HG02938 (cell line): ENCODE measurements at regions not wholly inside any gene's neighbourhood (a gene's known extent, or its start where the extent isn't known, plus 50 kb on each side); places are given as distances from the start of the nearest gene placed in this dataset.
"Not testable (repeated sequence)": the region's sequence is repeated elsewhere in the genome, so short reads cannot be mapped to it uniquely, and the experiment has no call there.

Experiments used
- ATAC-seq: cut with Tn5 transposase; IDR thresholded peaks from one replicate; pipeline ENCODE4 v1.9.1; 2021; ENCODE audit warnings: mild to moderate bottlenecking, moderate library complexity; ENCODE audit not compliant: unreplicated experiment

DNA sequence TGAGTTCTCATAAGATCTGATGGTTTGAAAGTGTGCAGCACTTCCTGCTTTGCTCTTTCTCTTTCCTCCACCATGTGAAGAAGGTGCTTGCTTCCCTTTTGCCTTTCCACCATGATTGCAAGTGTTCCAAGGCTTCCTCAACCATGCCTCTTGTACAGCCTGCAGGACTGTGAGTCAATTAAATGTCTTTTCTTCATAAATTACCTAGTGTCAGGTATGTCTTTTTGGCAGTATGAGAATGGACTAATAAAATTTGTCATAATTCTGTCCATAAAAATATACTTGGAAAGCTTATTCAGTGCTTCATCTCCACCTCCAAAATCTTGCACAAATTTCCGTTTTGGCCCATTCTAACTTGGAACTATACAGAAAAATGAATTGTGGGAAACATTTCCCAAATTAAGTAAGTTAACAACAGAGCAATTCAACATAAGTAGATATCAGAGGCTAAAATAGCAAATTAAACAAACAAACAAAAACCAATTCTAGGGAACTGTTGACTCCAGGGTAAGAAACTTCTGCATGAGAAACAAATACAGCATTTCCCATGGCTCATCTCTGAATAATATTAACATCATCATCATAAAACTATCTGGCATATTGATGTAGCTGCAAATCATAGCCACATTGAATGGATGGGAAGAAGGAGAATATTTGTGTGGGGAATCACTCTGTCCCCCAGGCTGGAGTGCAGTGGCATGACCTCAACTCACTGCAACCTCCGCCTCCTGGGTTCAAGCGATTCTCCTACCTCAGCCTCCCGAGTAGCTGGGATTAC lies 459.5 kb upstream of the FAR2 start:
- ATAC-seq: no peak

DNA sequence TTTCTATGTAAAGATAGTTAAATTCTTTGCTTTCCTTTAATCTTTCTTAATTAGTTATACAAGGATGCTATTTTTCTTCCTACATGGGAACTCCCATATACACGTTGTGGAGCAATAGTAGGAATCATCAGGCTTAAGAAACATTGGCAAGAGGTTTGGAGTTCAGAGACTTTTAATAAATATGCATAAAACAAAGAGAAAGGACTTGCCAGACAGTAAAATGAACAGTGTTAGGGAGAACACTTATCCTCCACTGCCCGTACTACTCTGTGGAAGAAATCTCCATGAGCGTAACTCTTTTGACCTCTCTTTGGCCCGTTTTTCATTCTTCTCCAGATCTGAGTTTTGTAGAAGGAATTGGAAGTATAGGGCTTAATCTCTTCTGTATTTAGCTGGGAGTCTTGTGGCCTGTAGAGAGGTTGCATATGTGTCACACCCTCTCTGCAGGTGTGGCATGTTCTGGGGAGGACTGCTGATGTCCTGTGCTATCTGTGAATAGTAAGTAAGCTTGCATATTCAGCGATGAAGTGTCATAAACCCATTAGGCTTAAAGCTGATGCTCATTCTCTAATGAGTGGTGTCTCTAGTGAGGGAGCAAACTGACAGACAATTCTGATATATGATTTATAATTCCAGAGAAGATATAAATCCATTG lies 455.4 kb upstream of the FAR2 start:
- ATAC-seq: no peak

GRCh38 chr12:28698553-28698952 lies 450.5 kb upstream of the FAR2 start:
- ATAC-seq: no peak

GRCh38 chr12:28699029-28699428 lies 450.0 kb upstream of the FAR2 start:
- peak; percentile 52 for ATAC-seq

GRCh38 chr12:28700161-28700560 lies 448.9 kb upstream of the FAR2 start:
- no peak for ATAC-seq

GRCh38 chr12:28704477-28705169 lies 444.5 kb upstream of the FAR2 start:
- no peak for ATAC-seq

- ATAC-seq: no peak
These were observed 440.1 kb upstream of the FAR2 start for GRCh38 chr12:28708918-28709371.

DNA sequence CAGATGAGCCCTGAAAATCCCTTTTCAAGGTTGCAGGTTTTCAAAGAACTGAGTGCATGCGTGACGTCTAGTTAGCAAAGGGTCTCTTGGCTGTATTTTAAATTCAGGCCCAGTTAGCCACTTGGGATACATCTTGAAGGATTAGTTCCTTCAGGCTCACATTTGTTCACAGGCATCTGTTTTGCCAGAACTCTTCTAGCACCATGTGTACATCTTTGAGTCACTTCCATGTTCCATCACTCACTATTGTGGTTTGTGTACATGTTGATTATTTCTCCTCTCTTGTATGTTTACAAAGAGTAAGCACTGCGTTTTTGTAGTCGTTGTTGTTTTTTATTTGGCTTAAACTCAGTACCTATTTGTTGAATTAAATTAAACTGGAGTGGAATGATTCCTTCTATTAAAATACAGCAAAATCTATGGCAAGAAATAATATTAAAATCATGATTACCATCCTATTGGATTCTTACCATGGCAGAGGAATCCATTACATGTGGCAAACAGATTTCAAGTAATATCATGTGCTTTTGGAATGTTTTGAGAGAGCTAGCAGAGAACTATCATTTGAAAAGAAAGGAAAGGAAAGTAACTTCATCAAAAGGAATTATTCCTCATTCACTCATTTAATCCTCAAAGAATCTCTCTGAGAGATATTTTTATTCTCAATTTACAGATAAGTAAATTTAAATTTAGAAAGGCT lies 438.9 kb upstream of the FAR2 start:
- ATAC-seq: no peak

DNA sequence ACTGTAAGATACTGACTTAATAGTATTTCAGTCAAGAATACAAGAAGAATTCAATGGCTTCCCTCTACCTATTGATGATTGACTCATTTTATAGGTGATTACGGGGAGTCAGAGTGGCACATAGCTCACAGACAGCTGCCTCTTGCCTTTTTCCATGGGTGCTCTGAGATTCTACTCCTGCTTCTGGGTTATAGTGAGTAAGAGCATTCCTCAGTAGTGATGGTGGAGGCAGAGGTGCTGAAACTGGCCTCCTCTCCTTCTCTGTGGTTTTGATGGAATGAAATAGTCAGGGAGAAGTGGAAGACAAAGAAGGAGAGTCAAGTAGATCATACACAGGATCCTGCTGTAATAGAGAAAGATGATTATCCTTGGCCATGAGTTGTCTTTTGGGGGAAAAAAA lies 438.2 kb upstream of the FAR2 start:
- no peak for ATAC-seq

DNA sequence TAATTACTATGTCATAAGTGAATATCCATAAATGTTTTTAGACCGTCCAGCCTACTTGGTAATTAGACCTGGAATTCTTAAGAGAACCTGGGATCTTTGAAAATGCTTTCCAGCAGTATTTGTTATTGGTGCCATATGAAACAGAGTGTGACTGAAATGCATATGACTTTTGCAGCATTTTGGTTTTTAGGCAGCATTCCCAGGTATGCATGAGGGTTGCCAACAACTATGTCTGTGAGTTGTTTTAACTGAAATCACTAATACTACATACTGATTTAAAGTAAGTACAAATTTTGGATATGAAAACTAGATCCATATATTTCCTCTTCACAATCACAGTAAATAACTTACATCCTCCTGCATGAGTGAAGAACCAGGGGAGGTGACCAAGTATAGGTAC lies 437.7 kb upstream of the FAR2 start:
- no peak for ATAC-seq

GRCh38 chr12:28742791-28743190 lies 406.3 kb upstream of the FAR2 start:
- ATAC-seq: no peak

- ATAC-seq: no peak
These were observed 402.2 kb upstream of the FAR2 start for GRCh38 chr12:28746734-28747325.

- no peak for ATAC-seq
These were observed 398.0 kb upstream of the FAR2 start for GRCh38 chr12:28750946-28751685.

GRCh38 chr12:28755027-28755426 lies 394.1 kb upstream of the FAR2 start:
- no peak for ATAC-seq

DNA sequence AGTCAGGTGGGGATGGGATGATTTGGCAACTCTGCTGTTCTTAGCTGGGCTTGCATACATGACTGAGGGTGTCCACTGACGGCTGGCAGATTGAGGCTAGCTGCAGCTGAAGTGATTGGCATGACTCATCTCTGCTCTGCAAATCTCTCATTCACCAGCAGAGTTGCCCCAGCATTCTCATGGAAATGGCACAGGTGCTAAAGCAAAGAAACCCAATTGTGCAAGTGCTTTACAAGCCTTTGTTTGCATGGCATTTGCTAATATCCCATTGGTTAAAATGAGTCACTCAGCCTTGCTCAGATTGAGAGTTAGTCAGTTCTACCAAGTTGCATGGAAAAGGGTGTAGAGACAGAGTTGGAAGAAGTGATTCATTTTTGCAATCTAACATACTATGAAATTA lies 389.7 kb upstream of the FAR2 start:
- no peak for ATAC-seq

- not testable (repeated sequence) for ATAC-seq
These were observed 388.8 kb upstream of the FAR2 start for GRCh38 chr12:28760040-28760903.

GRCh38 chr12:28761897-28762296 lies 387.2 kb upstream of the FAR2 start:
- ATAC-seq: not testable (repeated sequence)

DNA sequence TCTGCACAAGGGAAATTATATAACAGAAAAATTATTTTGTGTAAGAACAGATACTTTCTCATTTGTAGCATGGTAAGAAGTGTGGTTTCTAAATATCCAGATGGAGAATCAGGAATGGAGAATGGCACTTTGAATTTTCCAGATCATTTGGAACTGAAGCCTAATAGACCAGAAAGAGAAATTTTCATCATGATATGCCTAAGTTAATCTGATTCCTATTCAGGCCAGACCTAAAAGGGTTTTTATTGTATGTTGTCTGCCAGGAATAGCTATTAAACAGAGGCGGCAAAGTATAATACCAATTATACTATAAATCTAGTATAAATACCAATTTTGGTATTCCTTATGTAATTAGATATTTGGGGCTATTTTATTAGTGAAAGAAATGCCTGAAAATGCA lies 382.7 kb upstream of the FAR2 start:
- ATAC-seq: no peak

- ATAC-seq: no peak
These were observed 381.2 kb upstream of the FAR2 start for GRCh38 chr12:28767836-28768348.
